H54 (cell line): ENCODE measurements at regions not wholly inside any gene's neighbourhood (a gene's known extent, or its start where the extent isn't known, plus 50 kb on each side); places are given as distances from the start of the nearest gene placed in this dataset.

ENCODE experiments used
- DNase-seq: peaks from one replicate; pipeline ENCODE4 v3.0.0; 2011; ENCODE audit warnings: low spot score, mixed read lengths; ENCODE audit not compliant: insufficient read length
- FAIRE-seq: peaks from 3 replicates; lab custom pipeline; 2011; peaks lifted over from hg19 to GRCh38; lab: Jason Lieb, UNC
- POLR2A ChIP-seq: IDR thresholded peaks from 2 replicates; pipeline ENCODE4 v1.6.1; 2011; ENCODE audit warnings: low read depth, mild to moderate bottlenecking, low read length

- FAIRE-seq, result no peak
Observed at GRCh38 chr6:65900928-65901327, 193.9 kb upstream of the EYS start.

DNA sequence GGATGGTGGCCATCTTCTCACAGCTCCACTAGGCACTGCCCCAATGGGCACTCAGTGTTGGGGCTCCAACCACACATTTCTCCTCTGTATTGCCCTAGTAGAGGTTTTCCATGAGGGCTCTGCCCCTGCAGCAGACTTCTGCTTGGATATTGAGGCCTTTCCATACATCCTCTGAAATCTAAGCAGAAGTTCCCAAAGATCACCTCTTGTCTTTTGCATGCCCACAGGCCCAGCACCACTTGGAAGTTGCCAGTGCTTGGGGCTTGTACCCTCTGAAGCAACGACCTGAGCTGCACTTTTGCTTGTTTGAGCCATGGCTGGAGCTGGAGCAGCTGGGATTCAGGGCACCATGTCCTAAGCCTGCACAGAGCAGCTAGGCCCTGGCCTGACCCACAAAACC, 189.1 kb upstream of the EYS start:
- FAIRE-seq (no peak), DNase-seq (no peak)
- no peak for TF ChIP-seq POLR2A

More at GRCh38 chr6:65900928-65901327, 193.9 kb upstream of the EYS start:
- no peak for TF ChIP-seq POLR2A
- no peak for DNase-seq

DNA sequence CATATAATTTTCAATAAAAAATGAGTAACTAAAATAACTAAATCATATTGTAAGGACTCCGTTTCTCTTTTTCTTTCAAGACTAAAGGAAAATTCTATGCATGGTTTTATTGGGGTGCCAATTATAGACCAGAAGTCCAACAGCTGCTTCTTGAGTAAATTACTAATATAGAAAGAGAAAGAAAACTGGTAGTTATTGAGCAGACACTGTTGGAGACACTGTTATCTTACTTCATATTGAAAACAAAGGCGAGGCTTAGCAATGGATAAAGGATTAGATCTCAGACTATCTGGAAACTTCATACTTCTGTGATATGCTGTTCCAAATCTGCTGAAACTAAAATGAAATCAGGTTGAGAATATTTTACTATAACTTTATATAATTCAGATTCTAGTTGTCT, 169.6 kb upstream of the EYS start:
- FAIRE-seq, result no peak
- TF ChIP-seq POLR2A, result no peak
- no peak for DNase-seq

GRCh38 chr6:65852369-65852852, 145.4 kb upstream of the EYS start:
- DNase-seq, result no peak
- no peak for TF ChIP-seq POLR2A
- no peak for FAIRE-seq

GRCh38 chr6:65830151-65830550, 123.1 kb upstream of the EYS start:
- DNase-seq (no peak), FAIRE-seq (no peak)
- no peak for TF ChIP-seq POLR2A

- FAIRE-seq, result peak; percentile 98
- TF ChIP-seq POLR2A, result no peak
- DNase-seq, result peak; percentile 5
Observed at GRCh38 chr6:65819152-65819551, 112.1 kb upstream of the EYS start.

- DNase-seq (no peak), FAIRE-seq (no peak)
- TF ChIP-seq POLR2A, result no peak
Observed at GRCh38 chr6:65818576-65818975, 111.5 kb upstream of the EYS start.

- TF ChIP-seq POLR2A, result no peak
- DNase-seq (no peak), FAIRE-seq (no peak)
Observed at GRCh38 chr6:65816991-65817390, 110.0 kb upstream of the EYS start.

DNA sequence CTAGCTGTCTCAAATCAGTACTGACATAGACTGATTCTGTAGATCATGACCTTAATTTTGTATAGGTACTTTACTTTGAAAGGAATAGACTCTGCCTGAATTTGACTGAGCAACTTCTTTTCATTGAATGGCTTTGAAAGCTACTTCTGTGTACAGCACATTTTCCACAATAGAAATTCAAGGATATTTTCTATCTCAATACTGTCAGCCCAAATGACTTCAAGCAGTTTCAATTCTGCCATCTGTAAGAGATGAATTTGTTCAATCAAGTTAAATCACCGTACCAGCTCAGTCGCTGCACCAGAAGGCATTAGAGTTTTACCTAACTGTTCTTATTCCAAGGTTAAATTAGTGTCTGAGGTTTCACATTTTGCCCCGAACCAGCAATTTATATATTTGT, 107.0 kb upstream of the EYS start:
- no peak for DNase-seq
- no peak for TF ChIP-seq POLR2A
- FAIRE-seq, result no peak

DNA sequence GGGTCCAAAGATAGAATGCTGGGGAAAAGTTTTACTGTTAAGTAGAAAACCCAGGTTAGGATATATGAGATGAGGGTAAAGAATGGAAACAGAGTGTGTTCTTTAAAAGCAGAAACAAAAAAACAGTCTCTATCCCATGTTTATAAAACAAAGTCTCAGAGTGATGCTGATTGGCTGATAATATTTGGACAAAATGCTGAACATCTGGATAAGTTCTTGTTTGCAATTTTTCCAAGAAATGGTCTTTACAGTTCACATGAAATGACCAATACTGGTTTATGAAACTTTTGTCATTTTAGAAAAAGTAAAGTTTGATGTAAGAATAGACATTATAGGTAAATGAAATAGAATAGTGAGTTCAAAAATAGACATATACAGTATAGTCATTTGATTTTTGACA, 96.2 kb upstream of the EYS start:
- no peak for TF ChIP-seq POLR2A
- no peak for DNase-seq
- FAIRE-seq, result no peak

DNA sequence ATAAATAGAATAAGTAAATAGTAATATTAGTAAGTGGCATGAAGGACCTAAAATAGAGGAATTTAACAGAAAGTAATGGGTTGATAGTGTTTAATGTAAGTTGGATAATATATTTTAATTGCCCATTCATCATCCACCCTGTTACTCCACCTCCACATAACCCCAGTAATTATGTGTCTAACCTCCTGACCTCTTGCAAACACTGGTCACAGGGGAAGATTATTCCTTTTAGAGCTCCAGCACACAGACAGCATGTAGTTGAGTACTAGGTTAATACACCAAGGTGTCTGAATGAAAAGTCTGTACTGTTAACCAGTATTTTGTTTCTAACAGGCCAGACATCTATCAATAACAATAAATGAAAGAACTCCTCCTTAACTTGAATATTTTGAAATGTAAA, 92.4 kb upstream of the EYS start:
- no peak for TF ChIP-seq POLR2A
- DNase-seq, result no peak
- FAIRE-seq, result no peak

DNA sequence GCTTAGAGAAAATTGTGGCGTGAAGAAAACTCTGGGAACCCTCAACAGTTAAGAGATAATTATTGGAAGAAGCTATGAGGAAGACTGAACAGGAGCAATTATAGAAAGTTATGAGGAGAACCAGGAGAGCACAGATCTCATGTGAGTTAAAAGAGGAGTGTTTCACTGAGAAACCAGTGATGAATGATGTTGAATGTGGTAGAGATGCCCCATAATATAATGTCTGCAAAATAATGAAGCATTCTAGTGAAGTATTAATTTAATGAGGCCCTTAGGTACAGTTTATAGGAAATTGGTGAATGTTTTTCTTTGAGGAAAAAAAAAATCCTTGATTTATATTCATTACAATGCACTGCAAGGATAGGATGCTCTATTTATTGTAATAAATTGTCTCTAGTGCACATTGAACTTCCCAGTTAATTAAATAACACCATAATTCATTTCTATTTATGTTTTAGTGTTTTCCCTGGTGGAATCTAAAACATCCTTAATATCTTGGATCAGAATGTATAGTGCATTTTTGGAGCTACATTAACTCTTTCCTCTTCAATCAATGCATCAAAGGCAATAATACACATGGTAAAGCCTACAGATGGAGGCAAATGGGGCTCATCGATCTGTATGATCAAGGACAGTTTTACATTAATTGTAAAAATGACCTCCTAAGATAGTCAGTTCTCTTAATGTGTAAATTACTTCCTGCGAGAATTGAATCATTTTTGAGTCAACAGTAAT, 91.4 kb upstream of the EYS start:
- FAIRE-seq (no peak), DNase-seq (no peak)
- TF ChIP-seq POLR2A, result no peak

- no peak for FAIRE-seq
- no peak for TF ChIP-seq POLR2A
- DNase-seq, result no peak
Observed at GRCh38 chr6:65790666-65791065, 83.6 kb upstream of the EYS start.

GRCh38 chr6:65787787-65788186, 80.8 kb upstream of the EYS start:
- FAIRE-seq (no peak), DNase-seq (no peak)
- no peak for TF ChIP-seq POLR2A

GRCh38 chr6:65786815-65787214, 79.8 kb upstream of the EYS start:
- TF ChIP-seq POLR2A, result no peak
- no peak for FAIRE-seq
- DNase-seq, result no peak
